Keratinocyte (primary cell): ENCODE measurements at regions not wholly inside any gene's neighbourhood (a gene's known extent, or its start where the extent isn't known, plus 50 kb on each side); places are given as distances from the start of the nearest gene placed in this dataset.
A peak's percentile ranks its signal among the peaks of the same experiment; 100 is the strongest.

Source experiments
- EZH2 ChIP-seq: IDR thresholded peaks from one replicate; pipeline ENCODE4 v1.6.1; 2012; ENCODE audit warnings: inconsistent platforms, mild to moderate bottlenecking, low read length, moderate library complexity
- TF ChIP-seq, protein P1 (sequence below), 3 experiments: IDR thresholded peaks in 1 of 3; conservative IDR thresholded peaks in 1 of 3; optimal IDR thresholded peaks in 1 of 3; 2 replicates in 2 of 3; 3 replicates in 1 of 3; pipeline versions ENCODE3 to v1.5.1; 2011; ENCODE audit warnings: low read length in 3 of 3, mild to moderate bottlenecking in 3 of 3, moderate library complexity in 2 of 3, control low read depth in 1 of 3, inconsistent platforms in 1 of 3; ENCODE audit not compliant: insufficient read depth in 2 of 3; ENCODE audit errors: extremely low read depth in 1 of 3

DNA sequence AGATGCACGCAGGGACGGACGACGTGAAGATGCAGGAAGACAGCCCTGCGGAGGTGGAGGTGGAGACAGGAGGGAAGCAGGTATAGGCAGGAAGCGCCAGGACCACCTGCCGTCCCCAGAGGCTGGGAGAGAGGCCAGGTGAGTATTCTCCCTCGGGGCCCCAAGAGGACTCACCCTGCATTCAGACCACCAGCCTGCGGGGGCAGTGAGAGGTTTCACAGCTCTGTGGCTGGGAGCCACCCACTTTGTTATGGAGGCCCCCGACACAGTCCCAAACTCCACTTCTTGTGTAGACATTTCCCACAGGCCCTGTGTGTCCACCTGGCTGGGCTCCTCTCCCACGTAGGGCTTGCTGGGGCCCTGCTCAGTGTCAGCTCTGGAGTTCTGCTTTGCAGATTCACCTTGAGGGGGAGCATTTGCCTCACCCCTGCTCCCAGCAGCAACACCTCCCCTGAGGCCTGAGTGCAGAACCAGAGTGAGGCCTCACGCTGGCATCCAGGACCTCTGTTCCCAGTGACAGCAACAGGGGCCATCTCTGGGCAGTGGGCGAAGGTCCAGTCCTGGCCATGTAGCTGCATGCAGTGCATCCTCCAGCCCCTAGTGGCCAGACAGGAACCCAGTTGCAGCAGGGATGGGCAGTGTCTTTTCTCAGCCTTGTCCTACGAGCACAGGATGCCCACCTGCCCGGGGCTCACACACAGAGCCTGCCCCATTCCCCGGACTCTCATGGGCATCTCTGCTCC, 119.4 kb upstream of the IQSEC1 start:
- TF ChIP-seq, protein P1, sequence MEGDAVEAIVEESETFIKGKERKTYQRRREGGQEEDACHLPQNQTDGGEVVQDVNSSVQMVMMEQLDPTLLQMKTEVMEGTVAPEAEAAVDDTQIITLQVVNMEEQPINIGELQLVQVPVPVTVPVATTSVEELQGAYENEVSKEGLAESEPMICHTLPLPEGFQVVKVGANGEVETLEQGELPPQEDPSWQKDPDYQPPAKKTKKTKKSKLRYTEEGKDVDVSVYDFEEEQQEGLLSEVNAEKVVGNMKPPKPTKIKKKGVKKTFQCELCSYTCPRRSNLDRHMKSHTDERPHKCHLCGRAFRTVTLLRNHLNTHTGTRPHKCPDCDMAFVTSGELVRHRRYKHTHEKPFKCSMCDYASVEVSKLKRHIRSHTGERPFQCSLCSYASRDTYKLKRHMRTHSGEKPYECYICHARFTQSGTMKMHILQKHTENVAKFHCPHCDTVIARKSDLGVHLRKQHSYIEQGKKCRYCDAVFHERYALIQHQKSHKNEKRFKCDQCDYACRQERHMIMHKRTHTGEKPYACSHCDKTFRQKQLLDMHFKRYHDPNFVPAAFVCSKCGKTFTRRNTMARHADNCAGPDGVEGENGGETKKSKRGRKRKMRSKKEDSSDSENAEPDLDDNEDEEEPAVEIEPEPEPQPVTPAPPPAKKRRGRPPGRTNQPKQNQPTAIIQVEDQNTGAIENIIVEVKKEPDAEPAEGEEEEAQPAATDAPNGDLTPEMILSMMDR (optimal IDR thresholded peaks at IDR 0.05 in 1 of 3, IDR thresholded peaks at IDR 0.05 in 1 of 3, conservative IDR thresholded peaks at IDR 0.05 in 1 of 3; ENCODE audit: extremely low read depth in 1 of 3, insufficient read depth in 2 of 3, low read length in 3 of 3): peak; percentile 36 to 76 (median 55)
- TF ChIP-seq EZH2: no peak
